GM12892 (cell line): ENCODE measurements at regions not wholly inside any gene's neighbourhood (a gene's known extent, or its start where the extent isn't known, plus 50 kb on each side); places are given as distances from the start of the nearest gene placed in this dataset.

Experiments
- POLR2A ChIP-seq: IDR thresholded peaks from 2 replicates; pipeline ENCODE4 v1.6.1; 2011; ENCODE audit warnings: low read depth, low read length, control low read depth
- POLR2AphosphoS5 ChIP-seq: IDR thresholded peaks from 2 replicates; pipeline ENCODE4 v1.6.1; 2011; ENCODE audit warnings: low read depth, low read length, control low read depth

GRCh38 chr22:49162841-49163240, 664.8 kb downstream of the BRD1 start:
- TF ChIP-seq POLR2AphosphoS5, result no peak
- TF ChIP-seq POLR2A, result no peak
